RKO (cell line): ENCODE measurements at regions not wholly inside any gene's neighbourhood (a gene's known extent, or its start where the extent isn't known, plus 50 kb on each side); places are given as distances from the start of the nearest gene placed in this dataset.
A peak's percentile ranks its signal among the peaks of the same experiment; 100 is the strongest.

Experiments
- DNase-seq: peaks from one replicate; pipeline ENCODE4 v3.0.0-alpha.2; 2016; ENCODE audit warnings: low spot score

- no peak for DNase-seq
Observed at GRCh38 chr1:30479575-30479974, 243.8 kb downstream of the MATN1 start.

GRCh38 chr1:30478799-30479563, 244.4 kb downstream of the MATN1 start:
- DNase-seq, result no peak

GRCh38 chr1:30478283-30478682, 245.1 kb downstream of the MATN1 start:
- no peak for DNase-seq

- DNase-seq, result no peak
Observed at GRCh38 chr1:30477588-30477987, 245.8 kb downstream of the MATN1 start.

GRCh38 chr1:30476911-30477459, 246.4 kb downstream of the MATN1 start:
- DNase-seq, result no peak

- no peak for DNase-seq
Observed at GRCh38 chr1:30476476-30476875, 246.9 kb downstream of the MATN1 start.

GRCh38 chr1:30475966-30476365, 247.4 kb downstream of the MATN1 start:
- no peak for DNase-seq

GRCh38 chr1:30475201-30475600, 248.2 kb downstream of the MATN1 start:
- no peak for DNase-seq

- DNase-seq, result no peak
Observed at GRCh38 chr1:30474818-30475200, 248.6 kb downstream of the MATN1 start.

GRCh38 chr1:30473922-30474817, 249.2 kb downstream of the MATN1 start:
- DNase-seq, result peak; percentile 5

- DNase-seq, result no peak
Observed at GRCh38 chr1:30472526-30472925, 250.9 kb downstream of the MATN1 start.

- DNase-seq, result no peak
Observed at GRCh38 chr1:30472009-30472408, 251.4 kb downstream of the MATN1 start.

GRCh38 chr1:30471307-30471706, 252.1 kb downstream of the MATN1 start:
- peak; percentile 23 for DNase-seq

- no peak for DNase-seq
Observed at GRCh38 chr1:30469426-30469825, 254.0 kb downstream of the MATN1 start.

- DNase-seq, result no peak
Observed at GRCh38 chr1:30467101-30467500, 256.3 kb downstream of the MATN1 start.

GRCh38 chr1:30466610-30467009, 256.8 kb downstream of the MATN1 start:
- no peak for DNase-seq

GRCh38 chr1:30466026-30466425, 257.4 kb downstream of the MATN1 start:
- DNase-seq, result no peak

GRCh38 chr1:30465096-30465495, 258.3 kb downstream of the MATN1 start:
- DNase-seq, result no peak

GRCh38 chr1:30464187-30464617, 259.2 kb downstream of the MATN1 start:
- DNase-seq, result no peak

GRCh38 chr1:30462826-30463425, 260.5 kb downstream of the MATN1 start:
- no peak for DNase-seq

GRCh38 chr1:30462166-30462565, 261.2 kb downstream of the MATN1 start:
- DNase-seq, result no peak

GRCh38 chr1:30461640-30462039, 261.7 kb downstream of the MATN1 start:
- DNase-seq, result no peak
